Esophagus (tissue), 2 donors: ENCODE measurements at regions not wholly inside any gene's neighbourhood (a gene's known extent, or its start where the extent isn't known, plus 50 kb on each side); places are given as distances from the start of the nearest gene placed in this dataset.
"Not testable (repeated sequence)": the region's sequence is repeated elsewhere in the genome, so short reads cannot be mapped to it uniquely, and the experiment has no call there.

Source experiments
- H3K27ac ChIP-seq, 2 donors: one replicate each; pipeline ENCODE4 v1.5.1; 2013; ENCODE audit warnings: low read depth in 2 of 2, mild to moderate bottlenecking in 2 of 2, inconsistent platforms in 1 of 2, low read length in 1 of 2, moderate library complexity in 1 of 2
- H3K27me3 ChIP-seq, 2 donors: one replicate each; pipeline ENCODE4 v1.6.1; 2013; ENCODE audit warnings: low read length in 2 of 2, control low read depth in 1 of 2, mild to moderate bottlenecking in 1 of 2; ENCODE audit not compliant: insufficient read depth in 2 of 2, control insufficient read depth in 1 of 2
- H3K36me3 ChIP-seq, 2 donors: one replicate each; pipeline ENCODE4 v1.6.1; 2013; ENCODE audit warnings: low read length in 1 of 2; ENCODE audit not compliant: control insufficient read depth in 2 of 2, insufficient read depth in 2 of 2
- H3K4me1 ChIP-seq, 2 donors: one replicate each; pipeline ENCODE4 v1.6.1; 2013; ENCODE audit warnings: low read length in 1 of 2; ENCODE audit not compliant: control insufficient read depth in 2 of 2, insufficient read depth in 2 of 2
- H3K4me3 ChIP-seq, 2 donors: one replicate each; pipeline ENCODE4 v1.5.1; 2013; ENCODE audit warnings: low read length in 2 of 2, mild to moderate bottlenecking in 2 of 2, low read depth in 1 of 2, moderate library complexity in 1 of 2
- H3K9me3 ChIP-seq, 2 donors: one replicate each; pipeline ENCODE4 v1.6.1; 2013; ENCODE audit warnings: mild to moderate bottlenecking in 2 of 2, low read depth in 1 of 2, low read length in 1 of 2, moderate library complexity in 1 of 2; ENCODE audit not compliant: control insufficient read depth in 2 of 2, insufficient read depth in 1 of 2
- WGBS, 2 donors: extraction: QIAGEN DNeasy Blood & Tissue Kit; methylation state at CpG; one replicate each; pipeline ENCODE4 v1.1.7; 2013; 5-methylcytosine and 5-hydroxymethylcytosine counted together
- donor health status: healthy with polysubstance abuse.
- donor health status: Bipolar disorder and iron deficiency.

DNA sequence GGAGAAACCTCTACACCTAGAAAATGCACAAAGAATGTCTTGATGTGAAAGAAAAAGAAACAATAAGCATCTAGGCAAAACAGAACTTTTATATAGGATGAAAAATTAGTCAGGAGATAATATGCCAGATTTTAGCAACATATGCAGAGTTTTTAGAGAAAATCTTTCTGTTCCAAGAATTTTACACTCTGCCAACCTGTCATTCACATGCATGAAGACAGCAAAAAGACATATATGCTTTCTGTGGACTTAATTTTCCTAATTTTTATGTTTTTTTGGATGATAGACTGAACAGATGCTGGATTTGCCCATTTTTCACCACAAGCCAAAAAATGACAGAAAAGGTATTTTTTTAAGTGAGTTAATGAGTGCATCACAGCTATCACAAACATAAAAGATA lies 637.3 kb downstream of the TRIB2 start:
- no peaks in the 10 kb centered on the region for H3K27me3 ChIP-seq
- no peaks in the 10 kb centered on the region for H3K36me3 ChIP-seq
- no peaks in the 10 kb centered on the region for H3K4me1 ChIP-seq
- no peaks in the 10 kb centered on the region for H3K9me3 ChIP-seq
- no peak overlapping the region for H3K27ac ChIP-seq
- no peak overlapping the region for H3K4me3 ChIP-seq

DNA sequence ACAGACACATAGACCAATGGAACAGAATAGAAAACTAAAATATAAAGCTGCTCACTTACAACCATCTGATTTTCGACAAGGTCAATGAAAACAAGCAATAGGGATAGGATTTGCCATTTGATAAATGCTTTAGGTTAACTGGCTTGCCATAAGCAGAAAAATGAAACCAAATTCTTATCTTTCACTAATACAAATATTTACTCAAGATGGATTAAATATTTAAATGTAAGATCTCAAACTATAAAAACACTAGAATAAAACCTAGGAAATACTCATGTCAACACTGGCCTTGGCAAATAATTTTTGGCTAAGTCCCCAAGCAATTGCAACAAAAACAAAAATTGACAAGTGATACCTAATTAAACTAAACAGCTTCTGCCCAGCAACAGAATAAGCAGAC lies 665.2 kb downstream of the TRIB2 start:
- not testable (repeated sequence) for H3K4me1 ChIP-seq, H3K36me3 ChIP-seq, H3K4me3 ChIP-seq, H3K27ac ChIP-seq, H3K9me3 ChIP-seq, H3K27me3 ChIP-seq
- 24 to 28% methylated on average over 1 of the region's 1 CpG for WGBS, 2 donors

DNA sequence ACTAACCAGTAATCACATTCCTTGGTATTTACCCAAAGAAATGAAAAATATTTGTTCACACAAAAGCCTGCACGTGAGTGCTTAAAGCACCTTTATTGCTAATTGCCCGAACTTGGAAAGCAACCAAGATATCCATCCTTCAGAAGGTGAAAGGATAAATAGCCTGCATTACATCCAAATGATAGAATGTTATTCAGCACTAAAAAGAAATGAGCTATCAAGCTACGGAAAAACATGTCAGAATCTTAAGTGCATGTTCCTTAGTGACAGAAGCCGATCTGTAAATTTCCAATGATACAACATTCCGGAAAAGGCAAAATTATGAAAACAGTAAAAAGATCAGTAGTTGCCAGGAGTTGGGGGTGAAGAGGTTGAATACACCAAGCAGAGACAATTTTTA lies 672.4 kb downstream of the TRIB2 start:
- not testable (repeated sequence) for H3K4me1 ChIP-seq, H3K27ac ChIP-seq, H3K9me3 ChIP-seq, H3K36me3 ChIP-seq, H3K4me3 ChIP-seq, H3K27me3 ChIP-seq
- 73 to 77% methylated on average over 5 of the region's 5 CpGs for WGBS, 2 donors

DNA sequence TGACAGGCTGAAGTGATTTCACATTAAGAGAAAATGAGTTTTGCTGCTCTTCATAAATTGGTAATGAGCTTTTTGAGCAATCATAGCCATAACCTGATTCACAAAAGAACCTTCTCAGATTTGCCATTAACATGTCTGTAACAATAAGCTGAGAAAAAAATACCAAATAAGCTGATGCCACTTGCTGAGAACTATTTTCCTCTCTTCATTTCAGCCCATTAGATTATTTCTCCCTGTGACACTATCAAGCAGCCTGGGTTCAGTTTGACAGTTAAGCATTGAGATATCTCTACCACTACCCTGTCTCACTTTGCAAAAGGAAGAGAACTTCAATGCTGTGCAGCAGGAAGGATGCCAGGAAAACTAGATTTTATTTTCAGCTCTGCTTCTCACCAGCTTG lies 673.9 kb downstream of the TRIB2 start:
- no peaks in the 10 kb centered on the region for H3K4me1 ChIP-seq
- no peak overlapping the region for H3K27ac ChIP-seq
- H3K27me3 ChIP-seq = no peaks in the 10 kb centered on the region
- H3K36me3 ChIP-seq = no peaks in the 10 kb centered on the region
- H3K9me3 ChIP-seq = no peaks in the 10 kb centered on the region
- no peak overlapping the region for H3K4me3 ChIP-seq

DNA sequence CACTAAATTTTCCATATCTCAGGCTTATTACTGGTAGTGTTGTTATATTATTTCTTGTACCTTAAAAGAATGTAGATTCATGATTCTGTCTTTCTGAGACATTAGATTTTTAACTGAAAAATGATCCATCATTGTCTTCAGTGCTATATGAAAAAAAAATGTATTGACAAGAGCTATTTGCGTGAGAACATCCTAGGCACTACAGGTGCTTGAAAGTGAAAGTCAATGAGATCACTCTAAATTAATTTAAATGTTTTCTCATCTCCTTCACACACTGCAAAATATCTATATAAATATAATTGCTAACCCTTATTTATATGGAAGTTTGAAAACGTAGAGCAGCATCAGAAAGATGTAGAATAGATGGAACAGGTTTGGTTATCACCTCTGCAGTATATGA lies 684.6 kb downstream of the TRIB2 start:
- Histone ChIP-seq H3K9me3 (no peaks in the 10 kb centered on the region), H3K27ac (no peak overlapping the region), H3K4me3 (no peak overlapping the region), H3K36me3 (no peaks in the 10 kb centered on the region), H3K4me1 (no peaks in the 10 kb centered on the region), H3K27me3 (no peaks in the 10 kb centered on the region)
- WGBS, 2 donors = 57 to 71% methylated on average over 2 of the region's 2 CpGs

DNA sequence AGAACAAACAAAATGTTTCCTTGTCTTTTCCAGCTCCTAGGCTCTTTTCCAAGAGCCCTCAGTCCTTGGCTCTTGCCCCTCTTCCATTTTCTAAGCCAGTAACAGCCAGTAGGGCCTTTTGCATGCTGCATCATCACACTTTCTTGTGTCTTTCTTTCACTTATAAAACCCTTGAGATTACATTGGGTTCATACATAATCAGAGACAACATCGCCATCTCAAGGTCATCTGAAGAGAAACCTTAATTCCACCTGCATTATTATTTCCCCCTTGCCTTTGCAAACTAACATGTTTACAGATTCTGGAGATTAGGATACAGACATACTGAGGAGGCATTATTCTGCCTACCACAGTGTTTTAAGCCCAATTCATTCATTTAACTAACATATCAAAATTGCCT lies 697.3 kb downstream of the TRIB2 start:
- Histone ChIP-seq H3K4me3 (no peak overlapping the region), H3K27me3 (no peaks in the 10 kb centered on the region), H3K36me3 (no peaks in the 10 kb centered on the region), H3K4me1 (no peaks in the 10 kb centered on the region), H3K27ac (no peak overlapping the region), H3K9me3 (no peaks in the 10 kb centered on the region)
- 82 to 93% methylated on average over 1 of the region's 1 CpG for WGBS, 2 donors

DNA sequence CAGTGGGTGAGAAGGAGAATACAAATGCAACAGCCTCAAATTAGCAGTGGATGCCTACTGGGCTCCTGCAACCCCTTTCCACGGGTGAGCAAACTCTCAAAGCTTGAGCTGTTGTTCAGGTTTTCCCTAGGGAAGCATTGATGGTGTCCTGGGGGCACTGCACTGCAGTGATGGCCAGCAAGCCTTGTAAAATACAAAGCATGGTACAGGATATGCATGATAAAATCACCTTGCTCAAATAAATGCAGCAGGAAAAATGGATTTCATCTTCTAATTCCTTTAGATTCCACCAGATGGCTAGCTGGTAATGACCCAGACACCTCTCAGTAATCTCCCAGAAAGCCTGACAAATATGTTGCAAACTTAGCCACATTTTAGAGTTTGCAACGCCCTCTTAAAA lies 698.2 kb downstream of the TRIB2 start:
- no peaks in the 10 kb centered on the region for H3K36me3 ChIP-seq
- H3K4me1 ChIP-seq = no peaks in the 10 kb centered on the region
- WGBS, 2 donors = 40 to 43% methylated on average over 2 of the region's 2 CpGs
- no peaks in the 10 kb centered on the region for H3K27me3 ChIP-seq
- no peak overlapping the region for H3K27ac ChIP-seq
- H3K4me3 ChIP-seq = no peak overlapping the region
- H3K9me3 ChIP-seq = no peaks in the 10 kb centered on the region

DNA sequence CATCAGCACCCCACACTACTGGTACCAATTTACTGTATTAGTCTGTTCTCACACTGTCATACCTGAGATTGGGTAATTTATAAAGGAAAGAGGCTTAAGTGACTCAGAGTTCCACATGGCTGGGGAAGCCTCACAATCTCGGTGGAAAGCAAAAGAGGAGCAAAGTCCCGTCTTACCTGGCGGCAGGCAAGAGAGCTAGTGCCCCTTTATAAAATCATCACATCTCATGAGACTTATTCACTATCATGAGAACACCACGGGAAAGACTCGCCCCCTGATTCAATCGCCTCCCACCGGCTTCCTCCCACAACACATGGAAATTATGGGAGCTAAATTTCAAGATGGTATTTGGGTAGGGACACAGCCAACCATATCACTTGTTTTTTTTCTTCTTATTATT lies 717.2 kb downstream of the TRIB2 start:
- no peaks in the 10 kb centered on the region for H3K27me3 ChIP-seq
- no peak overlapping the region for H3K27ac ChIP-seq
- 89 to 91% methylated on average over 7 of the region's 7 CpGs for whole genome bisulfite sequencing, 2 donors
- H3K4me3 ChIP-seq = no peak overlapping the region
- H3K36me3 ChIP-seq = no peaks in the 10 kb centered on the region
- H3K4me1 ChIP-seq = no peaks in the 10 kb centered on the region
- H3K9me3 ChIP-seq = no peaks in the 10 kb centered on the region

DNA sequence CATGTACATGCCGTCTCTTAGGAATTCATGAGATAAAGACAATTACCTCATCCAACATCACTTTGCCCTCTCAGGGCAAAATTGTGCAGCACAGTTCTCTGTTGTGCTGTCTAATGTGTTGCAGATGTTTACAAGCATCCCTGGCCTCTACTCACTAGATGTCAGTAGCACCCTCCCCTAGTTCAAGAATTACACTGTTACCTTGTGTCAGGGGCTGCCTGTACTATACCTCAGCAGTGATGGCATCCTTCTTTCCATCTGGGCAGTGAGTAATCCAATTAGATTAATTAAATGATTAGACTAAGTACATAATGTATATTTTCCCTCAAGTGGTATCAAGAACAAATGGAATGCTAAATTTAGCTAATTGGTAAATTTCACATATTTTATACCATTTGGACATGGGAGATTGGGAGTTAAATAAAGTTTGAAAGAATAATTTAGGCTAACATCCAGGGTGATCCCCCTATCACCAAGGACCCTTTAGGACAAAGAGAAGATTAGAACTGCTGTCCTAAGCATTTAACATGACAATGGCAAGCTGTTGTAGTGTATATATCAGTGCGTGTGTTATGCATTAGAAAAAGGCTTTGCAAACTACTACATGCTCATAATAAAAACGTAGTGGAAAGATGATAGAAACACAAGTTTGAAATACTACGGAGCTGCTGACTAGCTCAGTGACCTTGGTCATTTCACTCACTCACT lies 727.0 kb downstream of the TRIB2 start:
- 50 to 56% methylated on average over 4 of the region's 4 CpGs for WGBS, 2 donors
- not testable (repeated sequence) for H3K9me3 ChIP-seq, H3K4me1 ChIP-seq

DNA sequence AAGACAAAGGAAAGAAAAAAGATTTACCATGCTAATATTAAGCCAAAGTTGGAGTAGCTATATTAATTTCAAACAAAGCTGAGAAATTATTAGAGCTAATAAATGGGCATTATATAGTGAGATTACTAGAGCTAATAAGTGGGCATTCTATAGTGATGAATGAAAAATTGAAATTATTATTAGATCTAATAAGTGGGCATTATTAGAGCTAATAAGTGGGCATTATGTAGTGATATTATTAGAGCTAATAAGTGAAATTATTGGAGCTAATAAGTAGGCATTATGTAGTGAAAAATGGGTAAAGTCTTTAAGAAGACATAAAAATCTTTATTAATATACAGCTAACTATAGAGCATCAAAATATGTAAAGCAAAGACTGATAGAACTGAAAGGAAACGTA lies 745.7 kb downstream of the TRIB2 start:
- Histone ChIP-seq H3K27ac (no peak overlapping the region), H3K4me1 (no peaks in the 10 kb centered on the region), H3K9me3 (no peaks in the 10 kb centered on the region), H3K4me3 (no peak overlapping the region), H3K27me3 (no peaks in the 10 kb centered on the region), H3K36me3 (no peaks in the 10 kb centered on the region)
- whole genome bisulfite sequencing, 2 donors = 53 to 74% methylated on average over 1 of the region's 1 CpG

More for the DNA sequence above, 727.0 kb downstream of the TRIB2 start:
- H3K36me3 ChIP-seq, H3K4me3 ChIP-seq, H3K27me3 ChIP-seq, H3K27ac ChIP-seq: not testable (repeated sequence)
